HG03159 (cell line): ENCODE measurements at regions not wholly inside any gene's neighbourhood (a gene's known extent, or its start where the extent isn't known, plus 50 kb on each side); places are given as distances from the start of the nearest gene placed in this dataset.

Experiments
- ATAC-seq: cut with Tn5 transposase; IDR thresholded peaks from one replicate; pipeline ENCODE4 v1.9.1; 2021; ENCODE audit warnings: mild to moderate bottlenecking, moderate library complexity; ENCODE audit not compliant: unreplicated experiment

DNA sequence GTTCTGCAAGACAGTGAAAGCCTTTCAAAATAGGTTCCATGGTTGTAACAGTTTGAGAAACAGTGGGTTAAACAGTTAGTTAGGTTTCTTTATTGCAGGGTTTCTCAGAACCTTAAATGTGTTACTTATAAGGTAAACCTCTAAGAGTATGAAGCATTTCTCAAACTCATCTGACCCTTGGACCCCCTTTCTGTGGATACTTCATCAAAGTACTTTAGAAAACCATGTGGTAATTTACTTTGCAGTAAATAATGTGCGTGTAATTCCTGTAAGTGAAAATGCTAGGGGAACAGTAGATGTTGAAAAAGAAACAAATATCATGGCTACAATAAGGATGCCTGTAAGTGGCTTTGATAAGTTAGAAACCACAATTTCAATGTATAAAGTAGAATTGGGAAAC is 354.6 kb upstream of the RARB start:
- no peak for ATAC-seq

DNA sequence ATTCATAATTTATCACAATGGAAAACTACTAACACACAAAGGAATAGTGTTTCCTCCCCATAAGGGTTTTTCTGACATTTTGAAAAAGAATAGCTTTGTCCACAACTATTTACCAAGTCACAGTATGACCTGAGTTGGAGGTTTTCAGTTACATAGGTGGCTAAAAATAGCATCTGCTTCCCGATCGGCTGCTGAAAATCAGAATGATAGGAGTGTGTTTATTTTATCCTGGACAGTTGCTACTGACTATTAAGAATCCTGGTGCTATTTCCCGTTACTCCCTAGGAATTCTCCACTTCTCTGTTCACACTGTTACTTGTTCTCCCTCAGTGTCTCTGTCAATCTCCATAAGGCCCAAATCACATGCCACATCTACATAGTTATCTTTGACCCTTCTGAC is 353.9 kb upstream of the RARB start:
- ATAC-seq: no peak

DNA sequence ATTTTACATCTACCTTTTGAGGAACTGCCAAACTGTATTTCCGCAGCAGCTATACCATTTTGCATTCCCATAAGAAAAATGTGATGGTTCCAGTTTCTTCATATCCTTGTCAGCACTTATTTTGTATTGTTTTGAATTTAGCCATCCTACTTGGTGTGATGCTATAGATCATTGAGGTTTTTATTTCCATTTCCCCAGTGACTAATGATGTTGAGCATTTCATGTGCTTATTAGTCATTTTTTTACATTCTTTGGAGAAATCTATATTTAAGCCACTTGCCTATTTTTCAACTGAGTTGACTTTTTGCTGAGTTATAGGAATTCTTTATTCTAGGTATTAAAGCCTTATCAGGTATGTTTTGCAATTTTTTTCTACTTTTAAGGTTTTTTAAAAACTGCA is 347.6 kb upstream of the RARB start:
- no peak for ATAC-seq

DNA sequence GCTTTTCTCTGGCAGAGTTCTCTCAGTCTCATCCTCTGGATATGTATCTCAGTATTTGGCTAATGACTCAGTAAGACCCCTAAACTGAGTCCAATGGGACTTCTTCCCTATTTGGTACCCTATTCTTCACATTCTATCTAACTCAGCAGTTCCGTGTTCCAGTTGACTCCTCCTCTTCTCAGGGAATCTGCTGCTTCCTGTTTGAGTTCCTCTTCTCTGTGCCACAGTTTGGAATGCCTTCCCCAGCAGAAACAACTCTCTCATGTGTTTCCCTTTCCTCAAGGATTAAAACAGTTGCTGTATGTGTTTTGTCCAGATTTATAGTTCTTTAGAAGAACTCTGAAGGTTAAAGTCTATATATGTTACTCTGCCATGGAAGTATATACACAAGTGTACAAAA is 344.0 kb upstream of the RARB start:
- ATAC-seq: no peak

DNA sequence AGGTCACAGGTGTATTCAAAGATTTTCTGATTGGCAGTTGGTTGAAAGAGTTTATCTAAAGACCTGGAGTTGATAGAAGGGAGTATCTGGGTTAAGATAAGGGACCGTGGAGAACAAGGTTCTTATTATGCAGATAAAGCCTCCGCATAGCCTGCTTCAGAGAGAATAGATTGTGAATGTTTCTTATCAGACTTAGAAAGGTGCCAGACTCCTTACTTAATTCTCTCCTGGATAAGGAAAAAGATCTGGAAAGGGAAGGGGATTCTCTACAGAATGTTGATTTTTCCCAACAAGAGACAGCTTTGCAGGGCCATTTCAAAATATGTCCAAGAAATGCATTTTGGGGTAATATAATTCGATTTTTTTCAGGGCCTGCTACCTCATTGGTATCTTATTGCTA is 341.3 kb upstream of the RARB start:
- no peak for ATAC-seq

DNA sequence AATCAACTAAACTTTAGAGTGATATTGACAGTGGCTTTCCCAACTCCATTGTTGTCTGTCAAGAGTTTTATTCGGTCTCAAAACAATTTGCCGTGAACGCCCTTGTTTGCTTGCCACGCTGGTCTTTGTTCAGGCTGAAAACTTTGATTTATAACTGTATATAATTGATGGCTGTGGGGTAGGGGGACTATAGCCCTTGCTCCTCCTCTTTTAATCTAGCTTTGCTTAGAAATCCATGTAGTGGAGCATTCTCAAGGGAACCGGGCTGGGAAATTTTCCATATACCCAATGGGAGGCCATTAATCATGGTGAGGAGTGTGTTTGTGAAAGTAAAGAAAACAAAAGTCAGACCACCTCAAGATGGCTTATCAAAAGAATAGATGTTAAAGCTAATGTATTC is 339.8 kb upstream of the RARB start:
- ATAC-seq: no peak

DNA sequence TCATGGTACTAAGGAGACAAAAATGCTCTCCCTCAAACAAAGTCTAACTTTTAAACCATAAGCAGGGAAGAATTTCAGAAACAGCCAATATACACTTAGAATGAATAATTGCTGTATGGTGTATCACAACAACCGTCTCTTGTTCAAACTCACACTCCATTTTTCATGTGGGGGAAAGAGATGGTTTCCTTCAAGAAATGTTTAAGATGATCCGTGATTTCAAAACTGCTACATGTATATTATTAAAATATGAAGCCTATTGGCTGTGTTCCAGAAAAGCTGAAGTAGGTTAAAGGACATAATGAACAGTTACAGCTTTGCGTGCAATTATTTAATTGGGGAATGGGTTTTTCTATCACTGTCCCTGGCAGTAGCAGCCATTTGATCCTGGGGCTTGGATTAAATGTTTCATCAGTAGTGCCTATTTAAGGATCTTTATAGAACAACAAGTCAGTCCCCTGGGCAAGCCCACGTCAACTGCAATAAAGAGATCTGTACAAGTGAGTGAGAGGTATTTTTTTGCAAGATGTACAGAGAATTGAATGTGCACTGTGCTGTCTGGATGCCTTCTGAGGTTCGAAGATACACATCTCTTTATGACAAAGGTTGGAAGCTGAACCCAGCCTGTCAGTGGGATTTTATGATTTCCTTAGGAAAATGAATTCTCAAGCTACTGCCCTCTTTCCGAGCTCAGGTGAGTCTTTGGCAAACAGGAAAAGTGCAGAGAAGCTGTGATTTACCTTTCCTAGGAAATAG is 337.2 kb upstream of the RARB start:
- no peak for ATAC-seq

DNA sequence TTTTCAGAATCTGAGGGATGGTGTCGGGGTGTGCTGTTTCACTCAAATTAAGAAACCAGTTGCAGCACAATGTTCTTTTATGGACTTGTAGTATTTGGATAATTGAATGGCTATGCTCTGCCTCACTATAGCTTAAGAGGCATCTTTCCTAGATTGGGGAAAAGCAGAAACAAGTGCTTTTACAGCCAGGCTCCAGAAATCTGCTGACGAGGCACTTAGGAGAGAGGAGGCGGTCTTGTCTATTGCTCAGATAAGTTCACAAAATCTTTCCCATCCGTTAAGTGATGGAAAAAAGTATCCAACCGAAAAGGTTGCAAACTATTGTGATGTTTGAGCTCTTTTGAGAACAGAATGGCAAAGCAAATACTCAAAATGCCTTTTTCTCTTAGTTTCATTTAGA is 336.1 kb upstream of the RARB start:
- no peak for ATAC-seq

DNA sequence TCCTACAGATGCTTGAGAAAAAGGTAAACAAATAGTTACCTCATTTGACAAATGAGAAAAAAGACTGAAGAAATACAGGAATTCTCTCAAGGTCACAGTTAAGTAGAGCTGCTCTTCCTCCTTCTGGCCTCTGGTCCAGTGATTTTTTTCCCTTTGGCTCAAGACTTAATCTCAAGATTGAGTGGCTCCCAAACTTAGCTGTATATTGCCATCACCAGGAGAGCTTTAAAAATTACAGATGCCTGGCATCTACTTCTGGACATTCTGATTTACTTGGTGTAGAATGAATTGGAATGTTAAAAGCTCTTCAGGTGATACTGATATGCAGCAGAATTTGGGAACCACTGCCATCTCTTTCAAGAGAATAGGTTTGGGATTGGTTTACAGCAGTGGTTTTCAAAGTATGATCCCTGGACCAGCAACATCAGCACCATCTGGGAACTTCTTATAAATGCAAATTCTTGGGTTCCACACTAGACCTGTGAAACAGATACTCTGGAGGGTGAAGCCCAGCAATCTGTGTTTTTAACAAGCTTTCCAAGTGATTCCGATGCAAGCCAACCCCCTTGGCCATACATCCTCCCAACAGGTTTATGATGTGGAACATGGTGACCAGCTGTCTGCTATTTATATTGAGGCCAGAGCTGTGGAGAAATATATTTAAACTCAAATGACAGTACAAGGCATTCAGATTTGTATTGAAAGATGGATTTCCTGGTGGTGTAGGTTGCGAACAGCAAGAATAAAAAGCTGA is 333.0 kb upstream of the RARB start:
- ATAC-seq: no peak

DNA sequence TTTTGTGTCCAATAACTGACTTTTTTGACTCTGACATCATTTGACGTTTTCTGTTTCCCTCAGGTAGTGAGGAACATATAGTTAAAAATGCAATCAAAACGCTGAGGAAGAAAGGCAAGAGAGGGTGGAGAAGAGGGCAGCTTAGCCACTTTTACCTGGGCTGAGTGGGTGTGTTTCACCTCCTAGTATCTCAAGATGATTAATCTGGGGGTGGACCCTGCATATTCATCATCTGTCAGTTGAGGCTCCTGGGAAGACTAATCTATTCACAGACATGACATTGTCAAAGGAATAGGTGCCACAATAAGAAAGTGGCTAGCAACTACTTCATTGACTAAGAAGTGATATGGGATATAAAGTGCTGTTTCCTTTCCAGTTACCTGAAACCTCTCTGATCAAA is 331.5 kb upstream of the RARB start:
- no peak for ATAC-seq

DNA sequence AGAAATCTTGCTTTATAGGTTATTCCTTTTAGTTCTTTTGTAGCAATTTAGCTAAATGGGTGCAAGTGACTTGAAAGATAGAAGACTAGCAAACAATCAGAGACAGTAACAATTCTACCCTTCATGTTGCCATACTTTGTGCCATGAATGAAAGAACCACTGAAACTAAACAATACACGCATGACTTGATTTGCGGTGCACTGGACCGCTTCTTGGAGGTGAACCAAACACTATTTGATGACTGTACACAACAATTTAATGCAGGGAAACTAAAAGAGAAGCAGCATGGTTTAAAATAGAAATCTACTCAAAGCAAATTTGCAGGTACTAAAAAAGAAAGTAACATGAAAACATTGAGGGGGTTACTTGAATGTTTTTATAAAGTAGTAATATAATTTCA is 331.0 kb upstream of the RARB start:
- no peak for ATAC-seq

DNA sequence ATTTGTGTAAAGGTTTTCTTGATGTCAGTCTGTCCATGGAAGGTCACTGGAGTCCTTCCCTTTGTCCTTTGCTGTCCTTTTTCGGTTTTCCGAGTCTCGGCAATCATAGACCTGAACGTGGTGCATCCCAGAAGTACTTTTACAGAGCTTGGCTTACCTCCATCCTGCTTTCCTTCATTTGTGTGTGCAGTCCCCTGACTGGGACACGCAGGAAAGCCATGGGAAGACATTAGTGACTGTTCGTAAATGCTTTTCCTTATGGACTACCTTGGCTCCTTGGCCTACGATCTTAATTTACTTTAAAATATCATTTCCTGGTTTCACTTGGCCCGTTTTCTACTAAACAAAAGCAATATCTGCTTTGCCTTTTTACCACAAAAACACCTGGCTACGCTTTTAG is 328.4 kb upstream of the RARB start:
- no peak for ATAC-seq

DNA sequence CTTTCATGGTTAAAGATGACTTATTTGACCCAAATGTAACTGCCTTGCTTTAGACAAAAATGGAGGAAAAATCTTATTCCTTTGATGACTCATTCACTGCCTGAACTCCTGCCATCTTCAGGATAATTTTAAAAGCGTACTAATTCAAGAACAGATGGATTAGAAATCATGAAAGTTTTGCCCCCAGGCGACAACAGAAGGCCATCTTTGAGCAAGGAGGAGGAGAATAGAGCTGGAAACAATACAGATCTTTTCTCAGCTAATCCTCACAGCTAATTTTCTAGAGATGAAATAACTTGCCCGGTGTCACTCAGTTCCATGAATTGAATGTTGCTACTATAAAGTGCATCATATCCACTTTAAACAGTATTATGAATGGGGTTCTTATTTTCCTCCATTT is 324.7 kb upstream of the RARB start:
- ATAC-seq: no peak

DNA sequence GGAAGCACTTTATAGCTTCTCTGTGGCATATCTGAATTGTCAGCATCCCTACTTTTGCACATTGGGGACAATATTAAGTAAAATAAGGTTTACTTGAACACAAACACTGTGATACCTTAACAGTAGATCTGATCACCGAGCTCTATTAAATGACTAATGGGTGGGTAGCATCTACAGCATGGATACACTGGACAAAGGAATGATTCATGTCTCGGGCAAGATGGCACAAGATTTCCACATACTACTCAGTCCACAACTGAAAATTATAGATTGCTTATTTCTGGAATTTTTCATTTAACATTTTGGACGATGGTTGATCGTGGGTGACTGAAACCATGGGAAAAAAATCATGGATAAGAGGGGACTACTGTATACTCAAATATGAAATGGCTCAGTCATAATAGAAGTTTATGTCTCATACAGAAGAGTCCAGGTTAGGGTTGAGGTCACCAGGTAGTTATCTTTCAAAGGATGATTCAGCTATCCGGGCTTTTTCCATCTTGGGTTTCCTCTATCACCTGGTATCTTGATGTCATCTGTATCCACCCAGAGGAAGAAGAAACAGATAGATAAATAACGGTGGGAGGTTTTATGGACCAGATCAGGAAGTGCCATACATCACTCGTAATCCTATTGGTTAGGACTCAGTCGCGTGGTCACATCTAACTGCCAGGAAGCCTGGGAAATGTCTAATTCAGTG is 320.0 kb upstream of the RARB start:
- no peak for ATAC-seq

DNA sequence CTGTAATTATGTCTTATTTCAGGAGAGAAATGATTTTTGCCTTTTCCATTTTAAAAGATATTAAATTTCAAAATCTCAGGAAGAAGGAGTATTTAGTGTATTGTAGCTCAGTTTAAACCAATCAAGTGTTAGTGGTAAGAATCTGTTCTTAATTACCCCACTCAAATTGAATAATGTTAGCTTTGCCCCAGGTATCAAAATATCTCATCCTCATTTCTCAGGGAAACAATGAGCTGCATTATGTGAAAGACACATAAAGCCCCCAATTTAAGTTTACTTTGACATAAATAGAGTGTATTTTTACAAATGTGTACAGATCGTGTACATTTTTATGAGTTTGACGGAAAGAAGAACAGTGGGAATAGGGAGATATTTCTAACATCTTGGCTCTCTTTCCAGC is 317.4 kb upstream of the RARB start:
- ATAC-seq: no peak

DNA sequence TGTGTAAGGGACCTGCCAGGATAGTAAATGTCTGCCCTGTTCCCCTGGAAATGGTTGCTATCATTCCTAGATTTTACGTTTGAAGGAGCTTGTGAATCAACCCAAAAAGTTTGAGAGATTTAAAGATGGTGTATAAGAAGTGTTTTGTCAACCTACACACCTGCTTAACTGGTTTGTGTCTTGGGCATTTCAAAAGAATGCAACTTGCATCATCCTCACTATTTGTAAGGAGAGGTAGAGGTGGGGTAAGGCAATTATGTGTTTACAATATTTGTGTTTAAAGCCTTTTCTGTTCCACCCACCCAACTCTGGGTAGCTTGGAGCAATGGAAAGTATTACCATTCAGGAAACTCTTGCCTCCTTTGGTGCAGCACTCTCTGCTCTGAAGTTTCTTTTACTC is 314.2 kb upstream of the RARB start:
- ATAC-seq: no peak

DNA sequence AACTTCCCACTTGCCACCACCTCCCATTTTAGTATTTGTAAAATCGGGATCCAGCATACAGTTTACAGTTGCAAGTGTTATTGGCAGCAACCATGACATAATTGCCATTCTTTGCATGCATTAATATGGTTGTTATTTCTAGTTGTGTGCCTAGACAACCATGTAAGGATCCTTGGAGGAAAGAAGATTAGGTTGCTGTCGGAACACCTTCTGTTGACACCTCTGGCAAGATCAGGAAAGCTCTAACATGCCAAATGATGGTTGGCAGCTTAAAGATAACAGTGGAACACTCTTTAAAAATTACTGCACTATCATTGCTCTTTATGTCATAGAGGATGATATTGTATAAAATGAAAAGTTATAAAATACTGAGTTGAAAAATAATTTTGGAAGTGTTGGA is 313.5 kb upstream of the RARB start:
- ATAC-seq: no peak

DNA sequence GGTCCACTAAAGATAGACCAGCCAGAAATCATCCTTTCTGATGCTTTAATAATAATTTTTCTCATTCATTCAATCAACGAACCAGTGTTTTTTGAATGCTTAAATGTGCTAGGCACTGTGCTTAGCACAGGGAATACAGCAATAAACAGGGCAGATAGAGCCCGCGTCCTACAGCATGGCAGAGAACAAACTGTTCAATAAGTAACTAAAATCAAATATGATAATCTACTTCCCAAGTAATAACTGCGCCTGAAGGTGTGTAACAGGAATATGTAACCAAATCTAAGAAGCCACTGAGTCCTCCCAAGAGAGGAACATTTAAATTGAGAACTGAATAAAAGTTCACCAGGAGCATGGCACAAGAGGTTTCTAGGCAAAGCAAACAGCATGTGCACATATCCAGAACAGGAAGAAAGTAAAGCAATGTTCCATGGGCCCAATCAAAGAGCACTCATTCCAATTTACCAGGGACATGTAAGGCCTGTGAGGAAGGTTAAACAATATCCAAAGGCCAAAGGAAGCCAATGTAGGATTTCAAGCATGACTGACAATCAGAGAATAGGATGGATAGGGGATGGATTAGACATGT is 311.0 kb upstream of the RARB start:
- ATAC-seq: no peak

DNA sequence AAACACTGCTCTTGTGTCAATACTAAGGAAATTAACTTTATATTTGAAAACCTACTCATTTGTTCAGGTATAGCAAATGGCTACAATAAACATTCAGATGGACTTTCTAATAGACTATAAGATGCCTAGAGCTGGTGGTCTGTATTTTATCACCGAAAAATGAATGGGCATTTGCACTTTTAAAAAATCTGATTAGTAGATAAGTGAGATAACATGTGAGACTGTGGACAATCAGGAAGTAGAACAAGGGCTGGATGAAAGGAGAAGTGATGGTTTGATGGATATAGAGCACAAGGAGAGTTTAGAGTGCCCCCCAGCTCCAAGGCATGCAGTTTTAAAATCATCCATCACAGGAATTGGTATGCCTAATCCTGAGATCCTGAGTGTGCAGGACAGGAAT is 308.4 kb upstream of the RARB start:
- ATAC-seq: no peak

DNA sequence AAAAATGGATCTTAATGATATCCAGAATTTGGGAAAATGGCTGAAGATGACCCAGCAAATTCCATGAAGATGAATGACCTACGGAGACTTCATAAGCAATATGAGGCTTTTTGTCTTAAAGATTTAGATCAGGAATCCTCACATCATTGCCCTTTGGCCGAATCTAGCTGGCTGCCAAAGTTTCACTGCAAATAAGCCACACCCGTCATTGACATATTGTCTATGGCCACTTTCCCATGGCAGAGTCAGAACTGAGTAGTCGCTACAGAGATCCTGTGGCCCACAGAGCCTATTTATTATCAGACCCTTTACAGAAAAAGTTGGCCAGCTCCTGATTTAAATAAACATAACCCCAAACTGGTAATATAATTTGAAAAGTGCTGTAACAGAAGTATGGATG is 307.4 kb upstream of the RARB start:
- ATAC-seq: no peak

DNA sequence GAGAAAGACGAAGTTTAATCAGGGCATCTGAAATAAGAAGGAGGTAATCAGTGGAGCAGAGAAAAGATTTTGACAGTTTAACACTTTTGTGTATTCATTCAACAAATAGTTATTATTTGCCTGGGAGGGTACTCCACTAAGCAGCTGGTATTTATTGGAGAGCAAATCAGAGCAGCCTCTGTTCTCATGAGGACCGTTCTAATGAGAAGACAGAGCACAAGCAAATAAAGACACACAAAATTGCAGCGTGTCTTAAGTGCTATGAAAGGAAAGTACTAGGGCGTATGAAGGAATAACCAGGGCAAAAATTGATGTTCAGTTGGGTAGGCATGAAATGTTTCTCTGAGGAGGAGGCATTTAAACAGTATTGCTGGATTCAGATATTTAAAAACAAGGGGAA is 302.9 kb upstream of the RARB start:
- ATAC-seq: no peak

DNA sequence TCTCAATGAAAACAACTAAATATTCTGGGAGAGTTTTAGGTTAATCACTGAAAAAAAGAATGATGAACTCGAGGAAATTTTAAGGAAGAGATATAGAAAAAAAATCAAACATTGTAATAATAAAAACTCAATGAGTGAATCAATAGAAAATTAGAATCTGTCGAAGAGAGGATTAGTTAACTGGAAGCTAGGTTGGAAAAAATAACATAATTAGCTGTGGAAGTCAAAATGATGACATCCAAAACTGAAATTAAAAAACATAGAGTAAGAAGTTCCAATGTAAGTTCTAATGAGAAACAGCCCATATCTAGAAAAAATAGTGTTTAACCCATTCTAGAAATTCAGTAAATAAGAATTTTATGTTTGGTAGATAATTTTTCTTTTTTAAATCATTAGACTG is 299.3 kb upstream of the RARB start:
- no peak for ATAC-seq
